Kidney (tissue), 13 donors: ENCODE measurements at regions not wholly inside any gene's neighbourhood (a gene's known extent, or its start where the extent isn't known, plus 50 kb on each side); places are given as distances from the start of the nearest gene placed in this dataset.

Experiments
- DNase-seq, 5 donors: peaks; one replicate each; pipeline ENCODE4 v3.0.0-alpha.2; 2013 to 2020
- FAIRE-seq: peaks from 2 replicates; lab custom pipeline; 2012; peaks lifted over from hg19 to GRCh38; lab: Jason Lieb, UNC
- H3K27ac ChIP-seq, 2 donors: one replicate each; pipeline ENCODE4 v1.7.0; 2013; ENCODE audit warnings: low read depth in 2 of 2, low read length in 2 of 2, inconsistent platforms in 1 of 2
- H3K27me3 ChIP-seq: one replicate; pipeline ENCODE4 v1.7.1; 2013; ENCODE audit warnings: low read length, inconsistent platforms; ENCODE audit not compliant: control insufficient read depth, insufficient read depth
- H3K36me3 ChIP-seq, 3 donors: one replicate each; pipeline versions ENCODE4 v1.7.0 to v1.7.1; 2013; ENCODE audit warnings: low read length in 3 of 3, control low read depth in 1 of 3, inconsistent platforms in 1 of 3; ENCODE audit not compliant: insufficient read depth in 3 of 3, control insufficient read depth in 2 of 3
- H3K4me1 ChIP-seq, 3 donors: one replicate each; pipeline versions ENCODE4 v1.7.0 to v1.7.1; 2013; ENCODE audit warnings: low read length in 3 of 3, inconsistent platforms in 1 of 3, low read depth in 1 of 3; ENCODE audit not compliant: control insufficient read depth in 2 of 3, insufficient read depth in 2 of 3
- H3K4me3 ChIP-seq, 3 donors: one replicate each; pipeline versions ENCODE4 v1.7.0 to v1.8.1; 2013; ENCODE audit warnings: low read length in 3 of 3, control low read depth in 1 of 3, inconsistent platforms in 1 of 3
- H3K9ac ChIP-seq, 3 donors: one replicate each; pipeline versions ENCODE4 v1.7.0 to v1.7.1; 2013; ENCODE audit warnings: low read length in 3 of 3, control low read depth in 1 of 3, inconsistent platforms in 1 of 3
- H3K9me3 ChIP-seq, 3 donors: one replicate each; pipeline versions ENCODE4 v1.7.0 to v1.7.1; 2013; ENCODE audit warnings: low read length in 3 of 3, control low read depth in 1 of 3, inconsistent platforms in 1 of 3; ENCODE audit not compliant: control insufficient read depth in 2 of 3, insufficient read depth in 1 of 3
- CTCF ChIP-seq: IDR thresholded peaks from 3 replicates; pipeline ENCODE4 v1.5.1; 2012; ENCODE audit warnings: mild to moderate bottlenecking, moderate library complexity, borderline replicate concordance; ENCODE audit not compliant: insufficient read depth; ENCODE audit errors: extremely low read depth
- intact Hi-C: fragments of 100-400 bp; cut with DNase I; formaldehyde crosslinking; loops from one replicate; pipeline ENCODE4 v1.11.1; 2022
- donor health status: control.
- donor health status: control.
- donor health status: control.
- donor health status: control.
- donor health status: control.
- donor health status: DM: yes; HTN: yes; CAD: no.
- donor health status: Normal renal cell carcinoma (clear cell type).

DNA sequence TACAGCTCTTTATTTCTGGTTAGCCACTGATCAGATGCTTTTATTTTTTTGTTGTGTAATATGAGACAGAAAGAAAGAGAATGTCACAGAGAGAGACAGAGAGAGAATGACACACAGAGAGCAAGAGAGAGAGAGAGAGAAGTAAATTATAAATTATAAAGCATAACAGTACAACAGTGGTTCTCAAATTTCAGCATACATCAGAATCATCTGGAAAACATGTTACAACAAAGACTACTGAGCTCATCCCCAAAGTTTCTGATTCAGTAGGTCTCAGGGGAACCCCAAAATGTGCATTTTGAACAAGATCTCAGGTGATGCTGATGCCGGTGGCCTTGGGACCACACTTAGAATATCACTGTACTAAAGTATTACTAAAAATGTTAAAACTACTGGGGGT lies 245.8 kb upstream of the DIAPH2 start:
- Histone ChIP-seq H3K9ac (no peak overlapping the region), H3K4me3 (no peak overlapping the region), H3K27me3 (no peaks in the 10 kb centered on the region), H3K4me1 (no peaks in the 10 kb centered on the region), H3K9me3 (no peaks in the 10 kb centered on the region), H3K36me3 (no peaks in the 10 kb centered on the region), H3K27ac (no peak overlapping the region)
- intact Hi-C loops = no loop called here
- FAIRE-seq = no peak
- TF ChIP-seq CTCF = no peak
- no peak for DNase-seq

- intact Hi-C loops = no loop called here
- H3K9ac ChIP-seq = no peak overlapping the region
- no peak overlapping the region for H3K27ac ChIP-seq
- H3K4me1 ChIP-seq = no peaks in the 10 kb centered on the region
- no peak overlapping the region for H3K4me3 ChIP-seq
- FAIRE-seq (no peak), DNase-seq (no peak)
- no peaks in the 10 kb centered on the region for H3K27me3 ChIP-seq
- no peaks in the 10 kb centered on the region for H3K9me3 ChIP-seq
- no peak for TF ChIP-seq CTCF
- no peaks in the 10 kb centered on the region for H3K36me3 ChIP-seq
Observed at GRCh38 chrX:96440941-96441340, 243.7 kb upstream of the DIAPH2 start.

DNA sequence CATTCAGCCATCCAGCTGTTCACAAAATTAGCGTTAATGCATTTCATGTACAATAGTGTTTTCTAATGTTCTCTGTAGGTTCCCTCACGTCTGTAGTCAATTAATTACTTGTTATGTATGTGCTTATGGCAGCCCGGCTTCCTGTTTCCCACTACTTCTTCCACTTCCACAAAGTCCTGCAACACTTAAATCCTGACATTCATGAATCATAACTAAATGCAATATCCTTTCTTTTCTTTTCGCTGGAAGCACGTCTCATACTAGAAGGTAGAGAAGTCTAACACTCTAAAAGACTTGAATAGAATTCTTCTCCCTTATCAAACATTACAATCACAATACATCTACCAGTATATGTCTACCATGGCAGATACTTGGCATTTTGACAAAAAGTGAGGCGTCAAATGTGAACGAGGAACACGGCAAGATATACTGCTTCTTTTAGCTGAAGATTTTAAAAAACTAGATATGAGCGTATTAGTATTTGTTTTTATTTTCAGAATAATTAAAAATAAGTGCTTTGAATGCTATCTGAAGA lies 239.0 kb upstream of the DIAPH2 start:
- Histone ChIP-seq H3K4me3 (no peak overlapping the region), H3K27ac (no peak overlapping the region), H3K36me3 (no peaks in the 10 kb centered on the region), H3K9ac (no peak overlapping the region), H3K9me3 (no peaks in the 10 kb centered on the region), H3K4me1 (no peaks in the 10 kb centered on the region), H3K27me3 (no peaks in the 10 kb centered on the region)
- TF ChIP-seq CTCF = no peak
- DNase-seq = no peak
- intact Hi-C loops = no loop called here
- no peak for FAIRE-seq

DNA sequence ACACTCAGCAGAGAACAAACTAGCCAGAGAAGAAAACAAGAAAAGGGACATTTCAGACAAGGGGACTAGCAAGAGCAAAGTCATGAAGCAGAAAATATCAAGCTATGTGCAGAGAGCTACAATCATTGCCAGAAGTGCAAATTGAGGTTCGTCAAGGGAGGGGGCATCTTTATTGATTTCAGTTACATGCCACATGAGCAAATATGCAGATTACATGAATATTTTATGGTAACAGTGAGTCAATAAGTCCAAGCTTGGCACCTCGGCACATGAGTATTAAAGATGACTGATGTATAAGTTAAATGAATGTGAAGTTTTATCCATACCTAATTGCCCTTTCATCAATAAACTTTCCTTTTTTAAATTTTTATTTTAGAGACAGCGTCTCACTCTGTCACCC lies 238.1 kb upstream of the DIAPH2 start:
- FAIRE-seq (no peak), DNase-seq (no peak)
- Histone ChIP-seq H3K27me3 (no peaks in the 10 kb centered on the region), H3K9me3 (no peaks in the 10 kb centered on the region), H3K36me3 (no peaks in the 10 kb centered on the region), H3K9ac (no peak overlapping the region), H3K27ac (no peak overlapping the region), H3K4me1 (no peaks in the 10 kb centered on the region), H3K4me3 (no peak overlapping the region)
- no peak for TF ChIP-seq CTCF
- intact Hi-C loops = no loop called here
